GM18868 (cell line): ENCODE measurements at regions not wholly inside any gene's neighbourhood (a gene's known extent, or its start where the extent isn't known, plus 50 kb on each side); places are given as distances from the start of the nearest gene placed in this dataset.
"Not testable (repeated sequence)": the region's sequence is repeated elsewhere in the genome, so short reads cannot be mapped to it uniquely, and the experiment has no call there.

Source experiments
- ATAC-seq: cut with Tn5 transposase; IDR thresholded peaks from one replicate; pipeline ENCODE4 v1.9.1; 2021; ENCODE audit warnings: mild to moderate bottlenecking, moderate library complexity; ENCODE audit not compliant: unreplicated experiment

GRCh38 chr3:88775026-88775690 lies 332.3 kb upstream of the EPHA3 start:
- no peak for ATAC-seq

GRCh38 chr3:88779482-88779881 lies 327.9 kb upstream of the EPHA3 start:
- ATAC-seq = no peak

GRCh38 chr3:88784925-88785324 lies 322.5 kb upstream of the EPHA3 start:
- ATAC-seq = no peak

DNA sequence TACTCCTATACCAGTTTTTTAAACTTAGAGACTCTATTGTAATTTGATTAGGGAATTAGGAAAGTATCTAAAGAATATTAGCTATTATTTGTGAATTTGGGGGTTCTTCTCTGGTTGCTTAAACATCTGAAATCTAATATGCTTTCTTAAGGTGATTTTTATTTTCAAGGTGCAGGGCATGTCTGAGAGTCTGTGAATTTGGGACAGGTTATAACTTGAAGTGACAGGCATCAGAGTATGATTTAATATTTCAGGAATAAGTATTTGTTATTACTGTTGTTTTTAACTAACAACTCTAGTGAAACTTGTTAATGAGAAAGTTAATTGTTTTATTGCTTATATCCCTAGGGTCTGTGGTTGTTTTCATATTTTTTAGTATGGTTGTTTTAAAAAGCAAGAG lies 321.6 kb upstream of the EPHA3 start:
- no peak for ATAC-seq

- ATAC-seq = no peak
Observed at GRCh38 chr3:88795503-88795902, 311.9 kb upstream of the EPHA3 start.

- no peak for ATAC-seq
Observed at GRCh38 chr3:88807491-88808105, 299.8 kb upstream of the EPHA3 start.

DNA sequence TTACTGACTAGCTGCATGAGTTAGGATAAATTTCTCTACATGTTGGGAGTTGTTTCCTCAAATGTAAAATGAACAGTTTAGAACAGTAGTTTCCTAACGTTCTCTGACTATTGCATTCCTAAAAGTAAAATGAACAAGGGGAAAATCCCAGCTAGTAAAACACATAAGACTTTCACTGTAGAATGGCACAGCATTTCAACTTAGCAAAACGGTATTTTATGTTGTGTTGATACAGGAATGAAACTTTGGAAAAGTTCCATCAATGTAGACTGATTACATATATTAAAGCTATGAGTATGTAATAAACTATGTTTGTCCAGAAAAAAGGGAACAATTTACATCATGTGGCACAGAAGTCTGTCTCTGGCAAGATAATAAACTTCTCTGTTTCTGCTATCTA lies 297.4 kb upstream of the EPHA3 start:
- no peak for ATAC-seq

DNA sequence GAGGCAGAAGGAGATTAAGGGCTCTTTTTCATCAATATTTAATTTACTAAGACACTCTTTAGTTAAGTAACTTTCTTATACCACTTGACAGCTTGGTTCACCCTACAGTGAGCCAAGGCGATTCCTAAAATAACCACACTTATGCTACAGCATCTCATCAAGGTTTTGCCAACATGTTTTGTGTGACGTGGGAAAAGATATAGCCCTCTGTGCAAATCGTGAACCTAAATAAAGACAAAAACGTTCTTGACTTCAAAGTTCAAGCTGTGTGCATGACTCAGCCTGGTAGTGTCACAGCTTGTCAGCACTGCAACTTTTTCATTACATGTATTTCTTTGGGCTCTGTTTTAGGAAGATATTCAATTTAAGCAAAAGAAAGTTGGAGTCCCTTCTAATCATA lies 297.0 kb upstream of the EPHA3 start:
- ATAC-seq = no peak

DNA sequence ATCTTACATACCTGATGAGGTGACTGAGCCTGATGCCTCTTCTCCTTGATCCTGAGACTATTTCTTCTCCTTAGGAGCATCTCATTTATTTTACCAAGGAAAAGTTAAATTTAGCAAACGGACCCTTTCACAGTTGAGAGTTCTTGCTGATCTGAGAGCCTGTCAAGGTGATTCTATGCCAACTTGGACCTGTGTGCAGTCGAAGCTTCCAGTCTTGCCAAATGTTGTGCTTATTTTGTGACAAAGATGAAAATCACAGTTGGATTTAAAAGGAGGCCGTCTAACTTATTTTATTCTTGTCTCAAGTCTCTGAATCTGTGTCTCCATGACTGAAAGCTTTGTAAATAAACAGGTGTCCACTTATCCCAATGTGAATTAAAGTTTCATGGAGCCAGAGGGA lies 296.3 kb upstream of the EPHA3 start:
- ATAC-seq = no peak

DNA sequence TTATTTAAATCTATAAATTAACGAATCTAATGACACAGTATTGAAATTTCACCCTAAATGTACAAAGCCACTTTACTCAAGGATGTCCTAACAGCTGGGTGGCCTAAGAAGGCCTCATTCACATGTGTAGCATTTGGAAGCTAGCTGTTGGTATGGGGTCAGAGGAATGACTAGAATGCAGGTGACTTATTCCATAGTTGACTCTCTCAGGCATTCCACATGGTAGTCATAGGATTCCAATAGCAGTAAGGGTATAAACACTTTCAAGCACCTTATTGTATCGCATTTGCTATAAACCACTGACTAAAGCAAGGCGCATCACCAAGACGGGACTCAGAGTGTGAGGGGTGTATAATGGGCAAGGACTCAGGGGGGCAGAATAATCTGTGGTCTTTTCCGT lies 294.8 kb upstream of the EPHA3 start:
- no peak for ATAC-seq

- no peak for ATAC-seq
Observed at GRCh38 chr3:88816445-88816844, 291.0 kb upstream of the EPHA3 start.

GRCh38 chr3:88824666-88825564 lies 282.5 kb upstream of the EPHA3 start:
- no peak for ATAC-seq

DNA sequence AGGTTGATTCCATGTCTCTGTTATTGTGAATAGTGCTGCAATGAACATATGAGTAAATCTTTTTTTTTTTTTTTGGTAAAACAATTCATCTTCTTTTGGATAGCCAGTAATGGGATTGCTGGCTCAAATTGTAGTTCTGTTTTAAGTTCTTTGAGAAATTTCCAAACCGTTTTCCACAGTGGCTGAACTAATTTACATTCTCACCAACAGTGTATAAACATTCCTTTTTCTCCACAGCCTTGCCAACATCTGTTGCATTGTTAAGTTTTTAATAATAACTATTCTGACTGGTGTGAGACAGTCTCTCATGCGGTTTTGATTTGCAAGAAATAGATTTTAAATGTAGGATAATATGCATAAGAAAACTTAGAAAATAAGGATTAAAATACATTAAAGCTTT lies 279.0 kb upstream of the EPHA3 start:
- no peak for ATAC-seq

DNA sequence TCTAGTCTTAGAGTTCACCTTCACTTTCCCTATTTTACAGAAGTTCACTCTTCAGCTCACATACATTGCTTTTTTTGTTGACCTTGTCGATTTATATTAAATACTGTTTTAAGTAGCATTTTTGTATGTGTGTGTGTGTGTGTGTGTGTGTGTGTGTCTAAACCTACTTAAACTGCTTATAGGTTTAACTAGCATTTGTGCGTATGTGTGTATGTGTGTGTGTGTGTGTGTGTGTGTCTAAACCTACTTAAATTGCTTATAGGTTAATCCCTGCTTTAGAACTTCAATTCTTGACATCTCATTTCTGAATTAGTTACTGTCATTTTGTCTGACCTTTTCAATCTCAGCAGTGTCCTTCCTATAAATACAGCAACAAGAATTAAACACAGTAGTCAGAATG lies 254.8 kb upstream of the EPHA3 start:
- no peak for ATAC-seq

DNA sequence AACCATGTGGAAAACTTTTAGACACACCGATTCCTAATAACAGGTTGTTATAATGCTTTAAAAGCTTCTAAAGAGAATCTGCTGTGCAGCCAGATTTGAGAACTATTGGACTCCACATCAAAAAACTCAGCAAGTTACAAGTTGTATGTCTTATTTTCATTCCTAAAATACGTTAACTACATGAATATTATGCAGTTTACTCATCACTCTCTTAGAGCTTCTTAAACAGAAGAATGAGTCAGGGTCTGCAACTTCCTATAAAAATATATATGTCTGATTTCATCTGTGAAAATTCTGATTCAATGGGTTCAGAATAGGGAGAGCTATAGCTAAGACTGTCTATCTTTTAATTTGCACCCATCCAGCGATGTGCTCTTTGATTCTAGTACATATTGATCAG lies 244.2 kb upstream of the EPHA3 start:
- ATAC-seq = no peak

GRCh38 chr3:88876724-88877123 lies 230.7 kb upstream of the EPHA3 start:
- ATAC-seq = no peak

GRCh38 chr3:88879905-88880304 lies 227.5 kb upstream of the EPHA3 start:
- ATAC-seq = no peak

GRCh38 chr3:88882121-88882520 lies 225.3 kb upstream of the EPHA3 start:
- no peak for ATAC-seq

DNA sequence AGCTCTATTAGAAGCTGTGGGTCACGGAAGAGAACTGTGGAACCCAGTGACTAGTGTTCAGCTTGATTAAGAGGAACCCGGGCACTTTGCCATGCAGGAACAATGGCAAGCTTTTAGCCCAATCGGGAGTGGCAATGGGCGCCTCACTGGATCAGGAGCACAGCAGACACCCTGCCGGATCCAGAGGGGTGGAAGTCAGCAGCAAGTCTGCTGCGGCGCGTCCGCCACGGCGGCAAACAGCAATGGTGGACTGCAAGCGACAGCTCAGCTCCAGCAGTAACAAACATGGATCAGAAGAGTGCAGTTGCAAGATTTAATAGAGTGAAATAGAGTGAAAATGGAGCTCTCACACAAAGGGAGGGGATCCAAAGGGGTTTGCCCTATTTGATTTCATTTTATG lies 220.8 kb upstream of the EPHA3 start:
- not testable (repeated sequence) for ATAC-seq

- no peak for ATAC-seq
Observed at GRCh38 chr3:88896026-88896425, 211.4 kb upstream of the EPHA3 start.

GRCh38 chr3:88912294-88912877 lies 195.0 kb upstream of the EPHA3 start:
- ATAC-seq = no peak

DNA sequence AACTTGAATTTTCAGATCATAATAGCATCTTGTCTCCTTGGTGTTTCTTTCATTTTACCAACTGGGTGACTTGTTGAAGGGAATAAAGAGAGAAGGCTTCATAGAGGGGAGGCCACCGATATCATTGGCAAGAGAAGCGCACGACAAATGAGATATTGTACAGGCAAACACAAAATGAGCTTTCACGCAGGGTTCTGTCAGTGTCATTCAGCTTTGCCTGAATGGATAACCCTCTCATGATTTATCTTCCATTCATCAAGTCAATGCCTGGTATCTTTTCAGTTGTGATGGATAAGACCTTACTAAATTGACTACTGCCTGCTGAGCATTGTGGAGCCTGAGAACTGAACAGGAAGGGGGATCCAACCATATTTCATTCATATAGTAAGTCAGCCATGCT lies 188.6 kb upstream of the EPHA3 start:
- no peak for ATAC-seq
